Dedifferentiated amniotic fluid mesenchymal stem cell (primary cell): ENCODE measurements at regions not wholly inside any gene's neighbourhood (a gene's known extent, or its start where the extent isn't known, plus 50 kb on each side); places are given as distances from the start of the nearest gene placed in this dataset.

ENCODE experiments used
- DNase-seq: peaks from one replicate; pipeline ENCODE4 v3.0.0-alpha.2; 2016; ENCODE audit errors: extremely low spot score

GRCh38 chr6:111958534-111958933 is 85.3 kb upstream of the FYN start:
- no peak for DNase-seq

GRCh38 chr6:111959766-111960165 is 86.5 kb upstream of the FYN start:
- DNase-seq, result no peak

GRCh38 chr6:111967131-111967530 is 86.8 kb upstream of the CCN6 start:
- DNase-seq, result no peak

GRCh38 chr6:111970426-111970825 is 83.5 kb upstream of the CCN6 start:
- DNase-seq, result no peak

GRCh38 chr6:111971181-111971841 is 82.6 kb upstream of the CCN6 start:
- no peak for DNase-seq

GRCh38 chr6:111971866-111972532 is 81.9 kb upstream of the CCN6 start:
- no peak for DNase-seq

- no peak for DNase-seq
Measured at GRCh38 chr6:111972745-111973117, 81.2 kb upstream of the CCN6 start.

- peak; percentile 83 for DNase-seq
Measured at GRCh38 chr6:111973118-111973761, 80.7 kb upstream of the CCN6 start.

GRCh38 chr6:111973927-111974639 is 79.8 kb upstream of the CCN6 start:
- peak; percentile 61 for DNase-seq

GRCh38 chr6:111975466-111975865 is 78.4 kb upstream of the CCN6 start:
- no peak for DNase-seq

- DNase-seq, result no peak
Measured at GRCh38 chr6:111976139-111976538, 77.8 kb upstream of the CCN6 start.

GRCh38 chr6:111978532-111979149 is 75.3 kb upstream of the CCN6 start:
- peak; percentile 21 for DNase-seq

- no peak for DNase-seq
Measured at GRCh38 chr6:111979633-111980032, 74.3 kb upstream of the CCN6 start.

- DNase-seq, result no peak
Measured at GRCh38 chr6:111980143-111980542, 73.8 kb upstream of the CCN6 start.

GRCh38 chr6:111980971-111981840 is 72.7 kb upstream of the CCN6 start:
- DNase-seq, result no peak

GRCh38 chr6:111982681-111983080 is 71.2 kb upstream of the CCN6 start:
- DNase-seq, result no peak

- DNase-seq, result no peak
Measured at GRCh38 chr6:111983193-111983592, 70.7 kb upstream of the CCN6 start.

GRCh38 chr6:111984081-111984480 is 69.8 kb upstream of the CCN6 start:
- no peak for DNase-seq

- no peak for DNase-seq
Measured at GRCh38 chr6:111984516-111985201, 69.2 kb upstream of the CCN6 start.

GRCh38 chr6:111985202-111985731 is 68.6 kb upstream of the CCN6 start:
- DNase-seq, result peak; percentile 61
